Eye (tissue), 1 donor: ENCODE measurements at regions not wholly inside any gene's neighbourhood (a gene's known extent, or its start where the extent isn't known, plus 50 kb on each side); places are given as distances from the start of the nearest gene placed in this dataset.

Source experiments
- DNase-seq: peaks from one replicate; pipeline ENCODE4 v3.0.0-alpha.2; 2015

DNA sequence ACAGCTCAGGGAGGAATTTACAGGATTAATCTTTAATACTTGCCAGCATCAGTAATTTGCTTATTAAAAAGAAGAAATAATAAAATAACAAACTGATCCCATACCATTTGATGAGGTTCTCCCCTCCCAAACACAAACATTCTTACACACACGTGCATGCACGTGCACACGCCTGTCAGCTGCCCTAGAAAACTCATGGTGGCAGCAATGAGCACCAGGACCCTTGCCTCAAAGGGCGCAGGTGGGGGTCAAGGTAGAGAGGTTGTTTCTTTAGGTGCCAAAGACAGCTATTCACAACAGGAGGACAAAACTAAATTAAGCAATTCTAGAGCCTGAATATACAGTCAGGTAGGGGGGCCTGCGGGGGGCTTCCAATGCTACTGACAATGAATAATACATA is 219.3 kb downstream of the BUD13 start:
- DNase-seq = no peak

DNA sequence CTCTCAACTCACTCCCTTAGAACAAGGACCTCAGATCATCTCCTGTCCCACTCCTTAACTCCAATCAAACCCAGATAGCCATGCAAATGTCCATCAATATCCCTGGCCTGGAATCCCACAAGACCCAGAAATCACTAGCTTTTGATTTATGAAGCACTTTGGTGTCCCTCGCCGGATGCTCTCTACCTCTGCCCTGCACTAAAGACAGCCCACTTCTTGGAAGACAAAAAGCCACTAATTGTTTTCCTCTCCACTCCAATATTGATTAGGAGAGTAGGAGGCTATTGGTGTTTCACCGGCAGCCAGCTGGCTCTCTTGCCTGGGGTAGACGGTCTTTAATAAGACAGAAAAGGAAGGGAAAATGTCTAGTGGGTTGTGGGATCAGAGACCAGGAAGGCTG is 221.2 kb downstream of the BUD13 start:
- peak; percentile 18 for DNase-seq

DNA sequence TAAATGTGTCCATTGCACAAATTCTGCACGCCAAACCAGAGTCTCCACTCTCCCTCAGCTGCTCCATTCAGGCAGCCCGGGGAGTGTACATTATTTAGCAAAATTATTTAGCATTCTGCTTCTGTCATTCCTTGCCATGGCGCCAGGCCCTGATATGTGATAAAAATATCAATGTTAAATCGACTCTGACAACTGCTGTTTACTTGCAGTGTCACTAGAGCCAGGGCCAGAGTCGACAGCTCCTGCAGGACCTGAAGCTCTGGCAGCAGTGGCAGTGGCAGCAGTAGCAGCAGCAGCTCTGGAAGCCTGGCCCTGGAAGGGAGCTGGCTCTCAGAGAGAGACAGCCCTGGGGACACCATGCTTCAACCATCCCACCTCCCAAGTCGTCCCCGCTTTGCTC is 224.5 kb downstream of the BUD13 start:
- DNase-seq = no peak

DNA sequence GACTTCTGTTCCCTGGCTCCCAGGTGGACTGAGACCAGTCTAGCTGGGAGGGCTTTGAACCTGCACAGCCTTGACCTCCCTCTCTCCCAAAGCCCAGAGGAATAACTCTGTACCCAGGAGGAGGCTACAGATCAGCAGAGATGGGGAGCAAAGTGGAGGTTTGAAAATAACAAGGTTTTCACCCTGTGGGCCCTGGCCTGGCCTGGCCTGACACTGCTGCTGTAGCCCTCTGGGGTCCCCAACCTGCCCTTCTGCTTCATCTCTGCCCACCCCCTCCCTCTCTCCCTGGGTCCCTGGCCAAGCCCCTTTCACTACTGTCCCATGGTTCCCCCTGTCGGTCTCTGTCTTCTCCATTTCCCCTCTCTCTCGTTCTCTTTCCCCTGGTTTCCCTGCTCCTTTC is 225.2 kb downstream of the BUD13 start:
- DNase-seq = no peak

DNA sequence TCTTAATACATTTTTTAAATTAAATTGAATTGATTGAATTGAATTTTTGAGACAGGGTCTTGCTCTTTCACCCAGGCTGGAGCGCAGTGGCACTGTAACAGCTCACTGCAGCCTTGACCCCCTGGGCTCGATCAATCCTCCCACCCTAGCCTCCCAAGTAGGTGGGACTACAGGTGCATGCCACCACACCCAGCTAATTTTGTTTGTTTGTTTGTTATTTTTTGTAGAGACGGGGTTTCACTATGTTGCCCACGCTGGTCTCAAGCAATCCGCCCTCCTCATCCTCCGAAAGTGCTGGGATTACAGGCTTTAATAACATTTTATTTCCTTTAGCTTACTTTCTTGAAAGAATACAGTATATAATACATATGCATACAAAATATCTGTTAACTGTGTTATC is 226.9 kb downstream of the BUD13 start:
- no peak for DNase-seq

DNA sequence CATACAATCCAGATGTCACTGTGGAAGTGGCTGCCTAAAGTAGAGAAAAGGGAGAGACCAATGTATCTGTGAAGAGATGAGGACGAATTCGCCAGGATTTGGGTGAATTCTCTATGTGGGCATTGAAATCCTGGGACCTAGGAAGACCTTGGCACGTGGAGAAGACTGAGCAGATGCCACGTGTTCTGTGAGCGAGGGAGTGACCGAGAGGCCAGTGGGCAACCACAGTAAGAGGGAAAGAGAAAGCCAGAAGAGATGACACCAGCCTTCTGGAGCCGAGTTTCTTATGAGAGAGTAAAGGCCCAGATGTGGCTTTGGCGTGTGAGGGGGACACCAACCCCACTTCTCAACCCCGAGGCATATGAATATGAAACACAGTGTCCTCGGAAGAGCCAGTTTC is 228.1 kb downstream of the BUD13 start:
- no peak for DNase-seq

DNA sequence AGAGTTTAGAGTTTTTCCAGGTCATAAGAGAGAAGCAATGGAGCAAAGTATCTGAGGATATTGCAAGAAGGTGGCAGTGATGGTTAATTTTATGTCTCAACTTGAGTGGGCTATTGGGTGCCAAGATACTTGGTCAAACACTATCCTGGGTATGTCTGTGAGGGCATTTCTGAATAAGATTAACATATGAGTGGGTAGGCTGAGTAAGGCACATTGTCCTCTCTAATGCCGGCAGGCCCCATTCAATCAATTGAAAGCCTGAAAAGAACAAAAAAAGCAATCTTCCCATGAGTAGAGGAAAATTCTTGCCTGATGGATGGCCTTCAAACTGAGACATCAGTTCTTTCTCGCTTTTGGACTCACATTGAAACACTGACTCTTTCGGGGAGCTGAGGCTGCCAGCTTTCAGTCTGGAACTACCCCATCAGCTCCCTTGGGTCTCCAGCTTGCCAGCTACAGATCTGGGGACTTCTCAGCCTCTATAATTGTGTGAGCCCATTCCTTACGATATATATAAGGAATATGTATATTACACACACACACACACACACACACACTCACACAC is 228.8 kb downstream of the BUD13 start:
- no peak for DNase-seq

DNA sequence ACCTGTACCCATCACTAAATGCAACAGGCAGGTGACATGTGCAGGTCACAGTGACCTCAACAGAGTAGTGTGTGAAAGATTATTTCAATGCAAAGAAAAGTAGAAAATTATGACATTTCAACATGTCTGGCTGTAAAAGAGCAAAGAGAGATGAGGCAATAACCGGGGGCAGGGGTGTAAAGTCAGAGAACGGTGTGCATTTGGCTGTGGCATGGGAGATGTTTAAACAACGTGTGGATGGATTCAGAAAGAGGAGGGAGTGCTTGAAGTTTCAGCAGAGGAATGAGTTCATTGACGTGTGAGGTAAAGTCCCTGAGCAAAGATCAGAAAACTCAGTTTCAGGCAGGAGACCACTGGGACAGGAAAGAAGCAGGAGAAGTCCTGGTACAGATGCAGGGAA is 229.7 kb downstream of the BUD13 start:
- DNase-seq = no peak

DNA sequence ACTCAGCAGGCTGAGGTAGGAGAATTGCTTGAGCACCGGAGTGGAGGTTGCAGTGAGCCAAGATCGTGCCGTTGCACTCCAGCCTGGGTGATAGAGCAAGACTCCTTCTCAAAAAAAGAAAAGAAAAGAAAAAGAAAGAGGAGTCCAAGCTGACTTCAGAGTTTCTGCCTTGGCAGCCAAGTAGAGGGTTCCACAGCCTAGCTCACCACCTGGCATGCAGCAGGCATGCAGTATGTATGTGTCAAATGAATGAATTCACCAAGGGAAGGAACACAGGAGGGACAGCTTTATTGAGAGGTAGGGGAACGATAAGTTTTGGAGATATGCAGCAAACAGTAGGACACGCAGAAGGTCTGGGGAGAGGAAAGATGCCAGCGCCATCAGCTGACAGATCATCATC is 230.4 kb downstream of the BUD13 start:
- no peak for DNase-seq

DNA sequence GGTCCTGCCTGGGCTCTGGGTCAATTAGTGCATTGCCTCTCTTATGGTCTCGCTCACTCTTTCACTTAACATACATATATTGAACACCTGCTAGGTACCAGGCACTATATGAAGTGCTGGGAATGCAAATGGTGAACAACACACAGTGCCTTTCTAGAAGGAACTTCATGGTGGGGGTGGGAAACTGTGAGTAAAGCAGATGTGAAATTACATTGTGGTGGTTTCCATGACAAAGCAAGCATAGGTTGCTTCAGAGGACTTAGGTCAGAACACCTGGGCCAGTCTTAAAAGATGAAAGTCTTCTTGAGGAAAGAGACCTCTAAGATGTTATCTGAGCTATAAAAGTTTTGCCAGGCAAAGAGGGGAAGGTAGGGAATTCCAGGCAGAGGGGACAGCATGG is 231.3 kb downstream of the BUD13 start:
- no peak for DNase-seq

DNA sequence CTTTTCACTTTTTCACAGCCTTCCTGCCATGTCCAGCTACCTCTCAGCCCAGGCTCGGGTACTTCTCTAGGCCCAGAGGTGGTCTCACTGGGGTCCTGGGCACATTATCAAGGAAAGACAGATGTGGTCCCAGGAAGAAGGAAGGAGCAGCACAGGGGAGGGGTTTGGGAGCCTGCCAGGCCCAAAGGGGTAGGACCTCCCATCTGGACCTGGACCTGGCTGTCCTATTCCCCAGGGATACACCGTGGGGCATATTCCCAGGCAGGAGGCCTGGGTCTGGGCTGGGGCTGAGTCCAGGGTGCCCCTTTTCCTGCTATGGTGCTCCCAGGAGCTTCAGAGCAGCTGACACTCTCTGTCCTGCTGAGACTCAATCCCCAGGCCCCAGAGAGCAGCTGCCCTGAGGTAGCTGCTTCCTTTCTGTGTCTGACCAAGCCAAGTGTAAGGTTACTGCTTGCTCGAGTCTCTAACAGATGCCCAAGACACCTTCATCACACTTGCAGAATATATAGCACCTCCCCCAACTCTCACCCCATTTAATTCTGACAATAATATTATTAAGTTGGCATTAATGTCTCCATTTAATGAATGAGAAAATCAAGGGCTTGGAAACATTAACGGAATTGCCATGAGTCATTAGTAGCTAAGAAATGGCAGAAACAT is 232.0 kb downstream of the BUD13 start:
- no peak for DNase-seq

DNA sequence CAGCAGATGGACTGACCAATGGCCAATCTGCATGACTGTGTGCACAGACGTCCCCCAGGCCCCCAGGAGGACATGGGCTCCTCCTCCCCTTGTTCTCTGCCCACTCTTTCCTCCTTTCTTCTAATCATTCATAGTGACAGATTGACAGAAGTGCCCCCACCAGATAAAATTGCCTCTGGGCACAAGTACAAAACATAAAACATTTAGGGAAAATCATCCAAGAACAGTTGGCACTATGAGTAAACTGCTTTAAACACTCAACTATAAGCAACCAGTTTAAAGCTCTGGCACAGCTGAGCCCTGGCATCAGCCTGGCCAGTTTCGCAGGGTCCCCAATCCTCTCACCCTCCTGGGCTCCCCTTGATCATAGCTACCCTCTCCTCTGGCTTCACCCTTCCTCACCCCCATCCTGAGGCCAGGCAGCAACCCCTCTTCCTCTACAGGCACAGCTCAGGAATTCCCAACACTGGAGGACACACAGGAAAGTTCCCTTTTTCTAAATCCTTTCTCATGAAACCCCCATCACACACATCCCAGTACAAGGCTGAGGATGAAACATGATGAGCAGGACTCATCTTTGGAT is 232.9 kb downstream of the BUD13 start:
- DNase-seq = no peak

DNA sequence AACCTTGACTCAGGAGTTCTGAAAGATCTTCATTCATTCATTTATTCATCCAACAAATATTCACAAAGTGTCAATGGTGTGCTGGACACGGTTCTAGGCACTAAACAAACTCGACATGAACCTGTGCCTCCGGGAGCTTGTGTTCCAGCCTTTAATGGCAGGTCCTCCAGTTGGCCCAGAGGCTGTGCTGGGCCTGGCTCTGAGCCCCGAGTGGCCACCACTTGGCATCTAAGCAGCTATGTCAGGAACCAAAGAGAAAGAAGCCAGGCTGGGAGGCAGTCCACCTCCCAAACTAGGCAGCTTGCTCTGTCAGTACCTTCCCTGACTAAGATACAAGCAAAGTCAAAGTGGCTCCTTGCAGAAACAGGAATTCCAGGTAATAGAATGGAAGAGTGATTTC is 233.6 kb downstream of the BUD13 start:
- DNase-seq = no peak

DNA sequence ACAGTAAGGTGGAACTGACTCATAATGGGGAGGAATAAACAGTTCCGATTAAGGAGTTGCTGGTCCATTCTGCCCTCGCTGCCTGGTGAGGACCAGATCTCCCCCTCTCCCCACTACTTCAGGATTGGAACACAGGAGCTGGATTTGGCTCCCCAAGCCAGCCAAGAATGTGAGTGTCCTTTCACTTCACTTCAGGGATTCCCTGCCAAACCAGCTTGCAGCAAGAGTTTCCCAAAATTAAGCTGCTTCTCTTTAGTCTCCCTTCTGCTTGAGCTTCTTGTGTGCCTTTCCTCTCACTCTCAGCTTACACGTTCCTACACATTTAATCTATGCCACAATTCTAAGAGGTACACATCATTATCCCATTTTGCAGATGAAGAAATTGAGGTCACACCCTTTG is 234.1 kb downstream of the BUD13 start:
- DNase-seq = no peak

DNA sequence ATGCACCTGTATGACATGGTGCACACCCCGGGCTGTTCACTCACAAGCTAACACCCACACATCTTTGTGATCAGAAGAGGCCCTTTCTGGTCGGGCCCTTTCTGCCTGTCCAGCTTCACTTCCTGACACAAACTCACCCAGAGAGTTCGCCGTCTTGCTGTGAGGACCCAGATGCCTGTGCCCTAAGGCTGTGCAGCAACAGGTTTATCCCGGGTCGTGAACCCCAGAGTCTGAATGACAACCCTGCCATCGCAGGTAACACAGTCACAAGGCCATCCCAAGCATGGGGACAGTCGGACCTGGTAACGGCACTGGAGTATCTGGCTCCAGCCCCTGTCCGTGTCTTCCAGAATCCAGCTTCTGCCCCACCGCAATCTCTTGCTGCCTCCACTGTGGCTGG is 235.1 kb downstream of the BUD13 start:
- no peak for DNase-seq

DNA sequence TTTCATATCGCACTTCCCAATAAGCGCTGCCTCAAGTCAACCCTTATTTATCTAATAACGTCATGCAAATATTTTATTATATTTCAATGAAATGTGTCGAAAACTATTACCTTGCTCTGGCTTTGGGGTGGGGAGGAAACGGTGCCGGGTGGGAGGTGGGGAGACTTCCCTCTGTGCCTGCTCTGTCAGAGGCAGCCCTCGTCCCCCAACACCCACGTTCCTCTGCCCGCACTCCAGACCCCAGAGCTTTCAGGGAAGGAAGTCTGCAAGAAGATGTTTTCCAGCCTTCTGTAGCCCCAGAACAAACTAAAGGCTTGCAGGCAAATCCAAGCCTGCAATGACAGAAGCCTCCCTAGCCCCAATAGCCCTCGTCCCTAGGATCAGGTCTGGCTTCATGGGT is 235.7 kb downstream of the BUD13 start:
- no peak for DNase-seq

DNA sequence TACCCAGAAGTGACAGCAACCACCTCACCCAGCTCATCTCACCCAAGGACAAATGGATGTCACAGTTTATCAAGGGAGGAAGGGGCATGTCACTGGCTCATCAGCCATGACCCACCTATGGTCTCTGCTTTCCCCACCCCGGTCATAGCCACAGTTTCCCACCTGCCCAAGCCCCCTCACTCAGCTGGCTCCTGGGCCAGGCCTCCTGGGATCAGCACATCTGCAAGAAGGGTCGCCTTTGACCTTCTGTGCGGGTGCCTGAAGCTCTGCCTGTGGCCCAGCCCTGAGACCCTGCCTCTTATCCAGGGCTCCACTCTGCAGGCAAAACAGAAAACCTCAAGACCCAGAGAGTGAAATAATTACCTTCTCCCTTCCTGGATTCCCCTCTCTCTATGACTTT is 236.4 kb downstream of the BUD13 start:
- no peak for DNase-seq

DNA sequence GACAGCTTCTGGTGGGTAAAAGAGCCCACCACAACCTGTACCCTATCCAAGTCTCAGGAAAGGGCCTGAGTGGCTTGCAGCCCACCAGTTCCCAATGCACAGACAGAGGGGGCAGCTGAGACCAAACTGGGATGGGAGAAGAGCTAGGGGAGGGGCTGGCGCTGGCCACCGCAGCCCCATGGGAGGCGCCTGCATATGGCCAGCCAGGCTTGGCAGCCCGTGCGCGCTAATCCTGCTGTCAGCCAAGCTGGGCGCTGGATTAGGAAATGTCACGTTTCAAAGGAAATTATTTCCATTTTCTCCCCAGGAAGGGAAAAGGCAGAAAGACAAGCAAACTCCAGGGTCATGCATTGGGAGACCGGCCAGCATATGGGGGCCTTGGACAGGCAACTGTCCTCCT is 236.8 kb downstream of the BUD13 start:
- DNase-seq = peak; percentile 57

DNA sequence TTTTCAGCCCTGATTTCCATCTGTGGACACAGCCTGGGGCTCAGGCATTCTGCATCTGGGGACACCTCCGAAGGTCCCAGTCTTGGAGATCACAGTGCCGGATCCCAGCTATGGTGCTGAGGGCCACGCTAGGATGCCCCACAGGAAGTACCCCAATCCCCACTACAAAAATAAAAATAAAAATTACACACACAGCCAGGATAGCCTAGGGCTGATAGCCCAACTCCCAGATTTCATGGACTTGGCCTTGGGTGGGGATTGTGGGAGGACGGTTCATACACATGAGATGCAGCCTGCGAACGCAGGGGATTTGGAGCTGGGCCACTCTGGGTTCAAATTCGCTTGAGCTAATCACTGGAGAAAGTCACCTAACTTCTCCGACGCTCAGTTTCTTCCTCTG is 237.7 kb downstream of the BUD13 start:
- no peak for DNase-seq

DNA sequence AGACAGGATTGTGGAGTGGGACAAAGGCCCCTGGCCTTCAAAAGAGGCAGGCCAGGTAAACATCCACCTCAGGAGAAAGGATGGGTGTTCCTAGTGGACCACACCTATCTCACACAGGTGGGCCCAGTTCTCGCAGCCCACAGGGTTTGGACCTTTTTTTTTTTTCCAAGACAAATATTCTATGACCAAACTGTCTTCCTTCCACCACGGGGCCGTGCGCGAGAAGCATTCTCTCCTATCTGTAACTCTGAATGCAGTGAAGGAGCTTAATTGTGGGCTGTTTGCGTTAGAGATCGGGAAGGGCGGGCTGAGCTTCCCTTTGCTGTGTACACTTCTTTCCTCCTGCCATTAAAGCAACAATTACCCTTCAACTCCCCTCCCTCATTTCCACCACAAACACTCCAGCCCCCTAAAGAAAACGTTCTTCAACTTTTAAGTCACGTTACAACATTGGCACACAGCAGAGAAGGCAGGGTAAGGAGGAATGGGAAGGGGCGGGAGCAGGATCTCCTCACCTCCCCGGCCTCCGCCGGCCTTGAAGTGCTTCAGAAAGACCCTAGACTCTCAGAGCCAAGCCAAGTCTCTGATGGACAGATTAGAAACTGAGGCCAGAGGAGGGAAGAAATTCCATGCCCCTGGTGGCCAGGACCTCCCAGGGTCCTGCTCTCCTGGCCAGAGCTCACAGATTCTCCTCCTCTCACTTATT is 238.4 kb downstream of the BUD13 start:
- no peak for DNase-seq

DNA sequence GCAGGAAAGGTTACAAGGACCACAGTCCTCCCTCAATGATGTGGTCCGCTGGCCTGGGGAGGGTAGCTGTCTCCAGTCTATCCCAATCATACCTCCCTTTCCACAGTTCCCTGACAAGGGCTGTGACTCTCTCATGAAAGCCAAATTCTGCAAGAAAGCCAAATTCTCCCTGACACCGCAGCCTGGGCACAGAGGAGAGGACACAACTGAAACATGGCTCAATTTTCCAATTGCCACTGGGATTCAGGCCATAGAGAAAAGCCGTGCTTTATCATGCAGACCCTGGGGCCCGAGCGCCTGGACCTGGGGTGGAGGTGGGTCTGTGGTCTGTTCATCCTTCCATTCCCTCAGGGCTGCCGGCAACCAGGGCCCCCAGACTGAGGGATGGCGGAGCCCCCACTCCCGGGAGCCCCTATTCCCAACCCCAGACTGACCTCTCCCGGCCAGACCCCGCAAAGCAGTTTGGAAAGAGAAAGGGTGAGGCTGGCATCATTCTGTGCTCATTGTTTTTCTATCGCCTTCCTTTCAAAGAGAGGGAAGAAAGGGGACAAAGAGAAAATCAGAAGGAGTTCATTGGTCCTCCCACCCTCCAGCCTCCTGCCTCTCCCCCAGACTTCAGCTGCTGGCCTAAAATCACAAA is 239.5 kb downstream of the BUD13 start:
- DNase-seq = peak; percentile 41

DNA sequence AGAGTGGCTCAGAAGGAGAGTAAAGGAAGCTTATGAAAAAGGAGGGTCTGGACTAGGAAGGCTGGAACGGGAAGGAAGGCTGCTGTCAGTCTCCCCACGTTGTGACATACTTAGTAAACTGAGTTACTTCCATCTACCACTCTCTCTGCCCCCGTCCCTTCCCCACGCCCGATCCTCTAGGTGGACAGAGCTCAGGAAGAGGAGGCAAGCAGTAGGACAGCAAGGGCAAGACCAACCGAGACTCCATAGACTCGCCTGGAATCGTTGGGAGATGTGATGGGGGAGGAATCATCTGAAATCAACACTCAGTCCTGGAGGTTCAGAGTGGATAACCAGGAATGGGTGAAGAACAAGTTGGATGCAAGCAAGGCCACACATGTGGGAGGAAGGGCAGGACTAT is 240.7 kb downstream of the BUD13 start:
- no peak for DNase-seq

DNA sequence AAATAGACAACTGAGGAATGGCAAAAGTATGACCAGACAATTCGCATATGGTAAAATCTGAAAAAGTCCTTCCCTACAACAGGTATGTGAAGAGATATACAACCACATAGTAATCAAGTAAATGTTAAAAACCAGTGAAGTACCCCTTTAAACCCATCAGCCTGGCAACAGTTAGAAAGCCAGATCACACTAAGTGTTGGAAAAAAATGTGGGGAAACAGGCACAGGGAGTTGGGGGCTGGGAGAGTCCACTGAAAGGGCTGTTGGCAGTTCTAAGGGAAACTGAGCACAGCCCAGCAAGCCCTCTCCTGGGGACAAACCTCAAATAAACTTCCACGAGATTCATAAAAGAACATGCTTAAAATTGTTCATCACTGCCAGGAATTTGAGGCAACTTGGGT is 242.1 kb downstream of the BUD13 start:
- no peak for DNase-seq

DNA sequence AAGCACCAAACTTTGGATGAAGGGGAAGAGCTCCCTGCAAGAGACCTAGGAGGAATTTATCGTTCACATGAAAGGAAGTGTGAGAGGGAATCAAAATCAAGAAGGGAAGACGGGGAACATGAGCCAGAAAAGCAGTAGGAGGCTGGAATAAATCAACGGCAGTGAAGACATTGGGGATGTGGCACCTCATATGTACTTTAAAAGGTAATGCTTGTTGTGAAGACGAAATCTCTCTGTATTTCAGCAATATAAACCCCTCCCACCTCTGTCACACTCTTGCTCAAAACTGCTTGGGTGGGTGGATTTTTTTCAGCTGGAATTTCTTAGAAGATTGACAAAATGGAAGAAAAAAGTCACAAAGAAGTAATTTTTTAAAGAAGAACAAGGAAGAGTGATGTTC is 243.5 kb downstream of the BUD13 start:
- DNase-seq = no peak
